Omental fat pad (tissue), 3 donors: ENCODE measurements at regions not wholly inside any gene's neighbourhood (a gene's known extent, or its start where the extent isn't known, plus 50 kb on each side); places are given as distances from the start of the nearest gene placed in this dataset.

ENCODE experiments used
- ATAC-seq: fragments of 150-250 bp; one replicate; pipeline ENCODE4 v1.9.1; 2016; ENCODE audit warnings: mild to moderate bottlenecking, moderate library complexity; ENCODE audit not compliant: low FRiP score
- DNase-seq: peaks from one replicate; pipeline ENCODE4 v3.0.0-alpha.2; 2019; ENCODE audit warnings: low spot score
- CTCF ChIP-seq, 3 donors: fragments of 450-650 bp; IDR thresholded peaks; one replicate each; pipeline ENCODE4 v1.5.1; 2016 to 2017; ENCODE audit warnings: antibody characterized with exemption in 3 of 3, mild to moderate bottlenecking in 3 of 3, moderate library complexity in 2 of 3

GRCh38 chr6:44655412-44656342, 268.2 kb downstream of the CDC5L start:
- peak in 2 of 3 donors; percentile 43 to 57 for TF ChIP-seq CTCF (IDR thresholded peaks at IDR 0.05)
- ATAC-seq (peak; percentile 79), DNase-seq (peak; percentile 70)

GRCh38 chr6:44656691-44657090, 269.2 kb downstream of the CDC5L start:
- no peak for ATAC-seq
- no peak for DNase-seq
- no peak for TF ChIP-seq CTCF (IDR thresholded peaks at IDR 0.05)

DNA sequence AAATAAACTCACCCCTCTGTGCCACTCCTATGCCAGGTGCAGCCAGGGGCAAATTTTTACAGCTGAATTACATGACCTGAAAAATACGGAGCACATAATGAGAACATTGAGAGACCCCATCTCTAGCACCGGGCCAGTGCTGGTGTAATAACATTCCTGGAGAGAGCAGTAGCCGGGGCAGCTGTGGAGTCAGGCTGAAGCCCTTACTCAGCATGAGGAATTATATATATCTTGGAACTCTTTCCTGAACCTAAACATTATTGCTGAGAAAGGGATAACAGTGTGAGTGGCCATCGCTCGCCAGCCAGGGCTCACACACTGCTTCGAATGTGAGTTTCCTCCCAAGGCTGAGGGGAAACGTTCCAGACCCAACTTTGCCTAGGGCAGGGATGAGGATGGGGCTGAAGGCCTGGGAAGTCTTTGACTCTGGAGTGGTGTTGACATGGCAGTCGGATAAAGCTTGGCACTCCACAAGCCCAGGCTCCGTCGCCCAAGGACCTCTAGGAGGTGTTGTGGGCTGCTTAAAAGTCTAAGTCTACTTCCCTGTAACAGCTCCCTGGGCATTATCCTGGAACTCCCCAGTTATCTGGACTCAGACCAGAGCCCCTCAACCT, 269.8 kb downstream of the CDC5L start:
- TF ChIP-seq CTCF (IDR thresholded peaks at IDR 0.05), result no peak
- DNase-seq (no peak), ATAC-seq (no peak)

GRCh38 chr6:44658571-44658970, 271.1 kb downstream of the CDC5L start:
- TF ChIP-seq CTCF (IDR thresholded peaks at IDR 0.05), result no peak
- no peak for ATAC-seq
- no peak for DNase-seq

- no peak for TF ChIP-seq CTCF (IDR thresholded peaks at IDR 0.05)
- ATAC-seq, result no peak
Observed at GRCh38 chr6:44659726-44660125, 272.2 kb downstream of the CDC5L start.

DNA sequence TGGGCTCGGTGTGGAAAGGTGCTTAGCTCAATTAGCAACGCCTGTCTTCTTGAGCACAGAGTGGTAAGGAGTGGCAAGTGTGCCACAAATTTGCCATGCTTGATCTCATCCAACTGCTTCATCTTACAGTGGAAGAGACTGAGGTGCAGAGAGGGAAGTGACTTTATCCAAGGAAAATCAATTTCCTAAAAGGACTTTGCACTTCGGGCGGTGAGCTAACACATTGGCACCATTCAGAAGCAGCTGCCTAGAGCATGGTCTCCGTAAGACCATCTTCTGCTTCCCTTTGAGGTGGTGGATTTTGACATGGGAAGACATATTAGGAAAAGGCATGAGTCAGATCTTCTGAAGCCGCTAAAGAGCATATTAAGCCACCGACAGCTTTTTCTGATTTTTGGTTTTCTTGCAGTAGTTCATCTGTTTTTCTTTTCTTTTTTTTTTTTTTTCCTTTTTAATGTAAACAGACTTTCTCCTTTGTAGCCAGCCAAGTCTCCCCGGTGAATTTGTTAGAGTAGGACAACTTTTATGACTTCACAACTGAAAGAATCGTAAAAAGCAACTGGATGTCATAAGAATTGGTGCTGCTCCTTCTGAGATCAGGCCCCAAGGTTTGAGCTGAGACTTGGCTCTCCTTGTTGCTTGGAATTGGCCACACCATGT, 273.2 kb downstream of the CDC5L start:
- TF ChIP-seq CTCF (IDR thresholded peaks at IDR 0.05), result no peak
- ATAC-seq (no peak), DNase-seq (no peak)

More at GRCh38 chr6:44659726-44660125, 272.2 kb downstream of the CDC5L start:
- DNase-seq, result no peak
